AG04450 (cell line): ENCODE measurements at regions not wholly inside any gene's neighbourhood (a gene's known extent, or its start where the extent isn't known, plus 50 kb on each side); places are given as distances from the start of the nearest gene placed in this dataset.
"Not testable (repeated sequence)": the region's sequence is repeated elsewhere in the genome, so short reads cannot be mapped to it uniquely, and the experiment has no call there.

Source experiments
- CTCF ChIA-PET: fragments of 300-600, 350-600 bp; formaldehyde crosslinking; extraction: SDS; loops from one replicate; lab custom pipeline; 2022; ENCODE audit warnings: antibody characterized with exemption, inconsistent platforms; lab: Charles Lee
- POLR2A ChIA-PET: fragments of 350-600 bp; formaldehyde crosslinking; extraction: SDS; loops from one replicate; lab custom pipeline; 2021; ENCODE audit warnings: antibody characterized with exemption, inconsistent platforms; lab: Yijun Ruan, JAX
- DNase-seq: peaks from one replicate; pipeline ENCODE4 v3.0.0-alpha.2; 2011; ENCODE audit warnings: low read depth, low spot score
- H3K27ac ChIP-seq: one replicate; pipeline ENCODE4 v1.5.1; 2012; ENCODE audit warnings: low read depth, low read length, control low read depth
- H3K27me3 ChIP-seq: one replicate; pipeline ENCODE4 v1.6.0; 2012; ENCODE audit warnings: low read length; ENCODE audit not compliant: control insufficient read depth, insufficient read depth
- H3K4me3 ChIP-seq: 2 replicates; pipeline ENCODE4 v1.5.1; 2011; ENCODE audit warnings: mild to moderate bottlenecking, low read depth, low read length, control low read depth
- H3K9me3 ChIP-seq: 2 replicates; pipeline ENCODE4 v1.5.1; 2012; ENCODE audit warnings: low read length; ENCODE audit not compliant: control insufficient read depth, insufficient read depth
- TF ChIP-seq, protein P1 (sequence below): IDR thresholded peaks from 2 replicates; pipeline ENCODE4 v1.5.1; 2011; ENCODE audit warnings: low read depth, low read length, control low read depth, inconsistent platforms

DNA sequence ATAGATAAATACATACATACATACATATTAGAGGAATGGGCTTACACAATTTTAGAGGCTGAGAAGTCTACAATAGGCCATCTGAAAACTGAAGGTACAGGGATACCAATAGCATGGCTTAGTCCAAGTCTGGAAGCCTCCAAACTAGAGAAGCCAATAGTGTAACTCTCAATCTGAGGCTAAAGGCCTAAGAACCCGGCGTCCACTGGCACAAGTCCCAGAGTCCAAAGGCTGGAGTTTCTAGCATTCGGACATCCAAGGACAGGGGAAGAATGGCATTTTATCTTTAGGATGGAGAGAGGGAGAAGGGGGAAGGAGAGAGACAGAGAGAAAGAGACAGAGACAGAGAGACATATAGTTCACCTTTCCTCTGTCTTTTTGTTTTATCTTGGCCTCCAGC is 63.7 kb upstream of the SYT4 start:
- no peak for DNase-seq
- TF ChIP-seq, protein P1, sequence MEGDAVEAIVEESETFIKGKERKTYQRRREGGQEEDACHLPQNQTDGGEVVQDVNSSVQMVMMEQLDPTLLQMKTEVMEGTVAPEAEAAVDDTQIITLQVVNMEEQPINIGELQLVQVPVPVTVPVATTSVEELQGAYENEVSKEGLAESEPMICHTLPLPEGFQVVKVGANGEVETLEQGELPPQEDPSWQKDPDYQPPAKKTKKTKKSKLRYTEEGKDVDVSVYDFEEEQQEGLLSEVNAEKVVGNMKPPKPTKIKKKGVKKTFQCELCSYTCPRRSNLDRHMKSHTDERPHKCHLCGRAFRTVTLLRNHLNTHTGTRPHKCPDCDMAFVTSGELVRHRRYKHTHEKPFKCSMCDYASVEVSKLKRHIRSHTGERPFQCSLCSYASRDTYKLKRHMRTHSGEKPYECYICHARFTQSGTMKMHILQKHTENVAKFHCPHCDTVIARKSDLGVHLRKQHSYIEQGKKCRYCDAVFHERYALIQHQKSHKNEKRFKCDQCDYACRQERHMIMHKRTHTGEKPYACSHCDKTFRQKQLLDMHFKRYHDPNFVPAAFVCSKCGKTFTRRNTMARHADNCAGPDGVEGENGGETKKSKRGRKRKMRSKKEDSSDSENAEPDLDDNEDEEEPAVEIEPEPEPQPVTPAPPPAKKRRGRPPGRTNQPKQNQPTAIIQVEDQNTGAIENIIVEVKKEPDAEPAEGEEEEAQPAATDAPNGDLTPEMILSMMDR, result no peak
- CTCF ChIA-PET, result no interaction called here
- Histone ChIP-seq H3K9me3 (peaks cover 12% of the 10 kb centered on the region), H3K27ac (no peak overlapping the region), H3K4me3 (no peak overlapping the region), H3K27me3 (no peaks in the 10 kb centered on the region)
- POLR2A ChIA-PET, result no interaction called here

DNA sequence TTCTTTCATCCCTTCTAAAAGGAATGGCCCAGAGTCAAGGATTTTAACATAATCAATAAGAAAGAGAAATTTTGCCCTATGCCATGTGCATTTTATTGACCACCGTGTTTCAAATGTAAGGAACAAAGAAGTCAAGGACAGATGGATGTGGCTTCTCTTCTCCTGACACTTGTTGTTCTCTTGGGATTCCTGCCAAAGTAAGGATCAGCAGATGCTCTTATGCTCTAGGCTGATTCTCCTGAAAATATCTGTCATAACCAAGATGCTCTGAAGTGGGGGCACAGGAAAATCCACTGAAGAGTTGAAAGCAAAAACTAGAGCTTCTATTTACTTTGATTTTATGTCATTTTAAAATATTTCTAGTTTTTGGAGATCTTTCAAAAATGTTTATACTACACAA is 72.9 kb upstream of the SYT4 start:
- no peak overlapping the region for H3K4me3 ChIP-seq
- no peak overlapping the region for H3K27ac ChIP-seq
- H3K9me3 ChIP-seq, result no peaks in the 10 kb centered on the region; the same call in 1 of the 2 replicates
- POLR2A ChIA-PET, result no interaction called here
- no peak for DNase-seq
- TF ChIP-seq, protein P1, result no peak
- CTCF ChIA-PET, result no interaction called here
- H3K27me3 ChIP-seq, result no peaks in the 10 kb centered on the region

DNA sequence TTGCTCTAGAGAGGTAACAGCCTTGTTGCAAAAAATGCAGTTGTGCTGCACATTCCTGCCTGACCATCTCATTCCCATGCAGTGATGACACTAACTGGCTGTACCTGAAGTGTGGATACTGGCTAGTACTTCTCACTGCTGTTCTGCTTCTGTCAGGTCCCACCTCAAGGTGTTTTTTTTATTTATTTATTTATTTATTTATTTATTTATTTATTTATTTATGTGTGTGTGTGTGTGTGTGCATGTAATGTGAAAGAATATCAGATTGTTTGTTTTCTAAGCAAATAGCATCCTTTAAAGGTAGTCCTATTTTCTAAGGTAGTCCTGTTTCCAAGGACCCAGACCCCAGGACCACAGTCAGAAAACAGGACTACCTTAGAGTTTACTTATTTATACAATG is 87.2 kb upstream of the SYT4 start:
- no peaks in the 10 kb centered on the region for H3K27me3 ChIP-seq
- TF ChIP-seq, protein P1, result no peak
- no peak overlapping the region for H3K27ac ChIP-seq
- ChIA-PET POLR2A (no interaction called here), CTCF (no interaction called here)
- no peak overlapping the region for H3K4me3 ChIP-seq
- peaks cover 1% of the 10 kb centered on the region; the same call in 1 of the 2 replicates for H3K9me3 ChIP-seq
- DNase-seq, result no peak

DNA sequence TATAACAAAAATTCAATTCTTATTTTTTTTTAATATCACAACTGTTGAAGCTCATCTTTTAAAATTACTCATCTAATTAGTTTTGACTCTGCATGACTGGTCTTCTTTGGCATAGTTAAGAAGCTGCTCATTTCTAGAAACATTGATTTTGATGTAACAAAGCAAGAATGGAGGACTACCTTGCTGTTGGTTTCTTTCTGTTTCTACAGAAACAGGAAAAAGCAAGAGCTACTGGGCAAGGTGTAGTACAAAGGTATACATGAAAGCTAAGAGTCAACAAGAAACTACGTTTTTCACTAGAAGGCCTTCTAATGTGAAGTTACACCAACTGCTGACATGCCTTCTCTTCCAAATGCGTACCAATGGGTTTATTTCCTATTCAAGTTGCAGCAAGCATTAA is 90.6 kb upstream of the SYT4 start:
- POLR2A ChIA-PET, result no interaction called here
- TF ChIP-seq, protein P1, result no peak
- DNase-seq, result no peak
- Histone ChIP-seq H3K9me3 (peaks cover 4% of the 10 kb centered on the region; the same call in 1 of the 2 replicates), H3K27ac (no peak overlapping the region), H3K27me3 (no peaks in the 10 kb centered on the region), H3K4me3 (no peak overlapping the region)
- CTCF ChIA-PET, result no interaction called here

DNA sequence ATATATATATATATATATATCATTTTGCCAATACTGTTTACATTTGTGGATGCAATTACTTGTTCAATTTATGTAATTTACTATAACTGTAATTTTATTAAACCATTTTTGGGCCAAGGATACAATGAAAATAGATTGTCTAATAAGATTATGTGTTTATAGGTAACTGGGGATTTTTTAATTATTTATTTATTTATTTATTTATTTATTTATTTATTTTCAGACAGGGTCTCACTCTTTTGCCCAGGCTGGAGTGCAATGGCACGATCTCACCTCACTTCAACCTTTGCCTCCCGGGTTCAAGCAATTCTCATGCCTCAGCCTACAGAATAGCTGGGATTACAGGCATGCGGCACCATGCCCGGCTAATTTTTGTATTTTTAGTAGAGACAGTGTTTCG is 92.0 kb upstream of the SYT4 start:
- H3K9me3 ChIP-seq, H3K4me3 ChIP-seq, H3K27me3 ChIP-seq, H3K27ac ChIP-seq, POLR2A ChIA-PET, DNase-seq, CTCF ChIA-PET: not testable (repeated sequence)

DNA sequence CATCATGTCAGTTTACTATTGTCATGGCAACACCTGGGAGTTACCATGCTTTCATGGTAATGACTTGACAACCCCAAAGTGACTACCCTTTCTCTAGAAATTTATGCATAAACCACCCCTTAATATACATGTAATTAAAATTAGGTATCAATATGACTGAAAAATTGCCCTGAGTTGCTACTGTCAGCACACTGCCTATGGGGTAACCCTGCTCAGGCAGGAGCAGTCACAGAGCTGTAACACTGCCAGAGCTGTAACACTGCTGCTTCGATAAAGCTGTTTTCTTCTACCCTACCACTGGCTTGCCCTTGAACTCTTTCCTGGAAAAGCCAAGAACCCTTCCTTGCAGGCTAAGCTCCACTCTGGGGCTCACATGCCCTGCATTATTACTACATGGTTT is 95.5 kb upstream of the SYT4 start:
- no peaks in the 10 kb centered on the region for H3K27me3 ChIP-seq
- peaks cover 4% of the 10 kb centered on the region; the same call in 1 of the 2 replicates for H3K9me3 ChIP-seq
- DNase-seq, result no peak
- no peak overlapping the region for H3K4me3 ChIP-seq
- POLR2A ChIA-PET, result no interaction called here
- TF ChIP-seq, protein P1, result no peak
- no peak overlapping the region for H3K27ac ChIP-seq
- CTCF ChIA-PET, result interaction anchor here (0.5 kb wide), 1 partner anchor 803 kb away, joined by 3 read pairs; no protein-coding TSS in a partner anchor
